ENCODE measurements at regions not wholly inside any gene's neighbourhood (a gene's known extent, or its start where the extent isn't known, plus 50 kb on each side); places are given as distances from the start of the nearest gene placed in this dataset.

DNA sequence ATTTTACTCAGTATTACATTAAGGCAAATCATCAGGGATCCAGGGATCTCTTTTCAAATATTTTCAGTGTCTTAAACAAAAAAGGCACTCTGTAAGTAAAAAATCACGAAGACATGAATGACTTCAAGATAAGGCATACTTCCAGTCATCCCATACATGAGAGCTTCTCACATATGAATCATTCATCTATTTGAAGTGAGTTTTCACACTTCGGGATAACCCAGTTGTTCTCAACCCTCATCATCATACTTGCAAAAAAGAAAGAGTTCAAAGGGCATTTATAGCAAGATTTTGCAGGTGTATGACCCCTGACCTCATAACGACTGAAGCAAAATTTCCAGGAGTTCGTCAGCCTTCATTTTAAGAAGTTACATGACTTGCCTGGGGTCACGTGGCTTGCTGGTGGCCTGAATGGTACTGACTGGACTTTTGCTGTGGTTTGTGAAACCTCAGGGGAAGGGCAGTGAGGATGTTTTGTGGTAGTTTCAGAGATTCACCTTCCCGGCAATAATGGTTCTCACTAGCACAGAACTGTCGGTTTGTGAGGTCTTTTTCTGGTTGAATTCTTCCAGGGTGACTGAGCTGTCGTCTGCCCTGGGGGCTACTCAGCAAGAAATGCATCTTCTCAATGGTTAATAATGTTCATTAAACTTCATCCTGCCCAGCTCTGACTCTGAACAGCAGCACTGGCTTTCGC is 115.8 kb upstream of the SHISA3 start:
- TF ChIP-seq, protein P1, sequence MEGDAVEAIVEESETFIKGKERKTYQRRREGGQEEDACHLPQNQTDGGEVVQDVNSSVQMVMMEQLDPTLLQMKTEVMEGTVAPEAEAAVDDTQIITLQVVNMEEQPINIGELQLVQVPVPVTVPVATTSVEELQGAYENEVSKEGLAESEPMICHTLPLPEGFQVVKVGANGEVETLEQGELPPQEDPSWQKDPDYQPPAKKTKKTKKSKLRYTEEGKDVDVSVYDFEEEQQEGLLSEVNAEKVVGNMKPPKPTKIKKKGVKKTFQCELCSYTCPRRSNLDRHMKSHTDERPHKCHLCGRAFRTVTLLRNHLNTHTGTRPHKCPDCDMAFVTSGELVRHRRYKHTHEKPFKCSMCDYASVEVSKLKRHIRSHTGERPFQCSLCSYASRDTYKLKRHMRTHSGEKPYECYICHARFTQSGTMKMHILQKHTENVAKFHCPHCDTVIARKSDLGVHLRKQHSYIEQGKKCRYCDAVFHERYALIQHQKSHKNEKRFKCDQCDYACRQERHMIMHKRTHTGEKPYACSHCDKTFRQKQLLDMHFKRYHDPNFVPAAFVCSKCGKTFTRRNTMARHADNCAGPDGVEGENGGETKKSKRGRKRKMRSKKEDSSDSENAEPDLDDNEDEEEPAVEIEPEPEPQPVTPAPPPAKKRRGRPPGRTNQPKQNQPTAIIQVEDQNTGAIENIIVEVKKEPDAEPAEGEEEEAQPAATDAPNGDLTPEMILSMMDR (conservative IDR thresholded peaks at IDR 0.05), result no peak
- no peak for TF ChIP-seq EZH2 (IDR thresholded peaks at IDR 0.05; ENCODE audit: low read depth)
